Activated naive CD4-positive, alpha-beta T cell treated with anti-CD3 and anti-CD28 coated beads, Interleukin-2, amount 10 ng/mL, durations not matched to agents 7 days and 5 days (primary cell): ENCODE measurements at regions not wholly inside any gene's neighbourhood (a gene's known extent, or its start where the extent isn't known, plus 50 kb on each side); places are given as distances from the start of the nearest gene placed in this dataset.

Source experiments
- CTCF ChIA-PET: fragments of 350-600 bp; sonication (Branson Sonifier 250); formaldehyde crosslinking; loops from one replicate; lab custom pipeline; 2021; ENCODE audit warnings: antibody characterized with exemption; lab: Charles Lee
- DNase-seq: peaks from one replicate; pipeline ENCODE4 v3.0.0-alpha.2; 2020
- H3K27ac Mint-ChIP-seq: one replicate; pipeline ENCODE4 v1.8.0; 2021; ENCODE audit warnings: mild to moderate bottlenecking, moderate library complexity, mixed read lengths
- H3K27me3 Mint-ChIP-seq: one replicate; pipeline ENCODE4 v1.8.0; 2021; ENCODE audit warnings: mild to moderate bottlenecking, mixed read lengths
- H3K36me3 Mint-ChIP-seq: one replicate; pipeline ENCODE4 v1.8.0; 2021; ENCODE audit warnings: mixed read lengths
- H3K4me1 Mint-ChIP-seq: one replicate; pipeline ENCODE4 v1.8.0; 2021; ENCODE audit warnings: mixed read lengths
- H3K4me3 Mint-ChIP-seq: one replicate; pipeline ENCODE4 v1.8.0; 2021; ENCODE audit warnings: mild to moderate bottlenecking, moderate library complexity, mixed read lengths
- H3K9me3 Mint-ChIP-seq: one replicate; pipeline ENCODE4 v1.8.0; 2021; ENCODE audit warnings: mixed read lengths

GRCh38 chr6:113317891-113318574, 539.1 kb upstream of the MARCKS start:
- Mint-ChIP-seq H3K36me3 (no peaks in the 10 kb centered on the region), H3K9me3 (no peaks in the 10 kb centered on the region), H3K4me1 (no peaks in the 10 kb centered on the region), H3K4me3 (no peak overlapping the region), H3K27me3 (no peaks in the 10 kb centered on the region), H3K27ac (no peak overlapping the region)
- CTCF ChIA-PET: no interaction called here
- DNase-seq: no peak

- H3K4me1 Mint-ChIP-seq: no peaks in the 10 kb centered on the region
- no peak overlapping the region for H3K4me3 Mint-ChIP-seq
- H3K27me3 Mint-ChIP-seq: no peaks in the 10 kb centered on the region
- no peak overlapping the region for H3K27ac Mint-ChIP-seq
- no peaks in the 10 kb centered on the region for H3K9me3 Mint-ChIP-seq
- CTCF ChIA-PET: no interaction called here
- H3K36me3 Mint-ChIP-seq: no peaks in the 10 kb centered on the region
- no peak for DNase-seq
Observed at GRCh38 chr6:113318575-113318917, 538.6 kb upstream of the MARCKS start.

DNA sequence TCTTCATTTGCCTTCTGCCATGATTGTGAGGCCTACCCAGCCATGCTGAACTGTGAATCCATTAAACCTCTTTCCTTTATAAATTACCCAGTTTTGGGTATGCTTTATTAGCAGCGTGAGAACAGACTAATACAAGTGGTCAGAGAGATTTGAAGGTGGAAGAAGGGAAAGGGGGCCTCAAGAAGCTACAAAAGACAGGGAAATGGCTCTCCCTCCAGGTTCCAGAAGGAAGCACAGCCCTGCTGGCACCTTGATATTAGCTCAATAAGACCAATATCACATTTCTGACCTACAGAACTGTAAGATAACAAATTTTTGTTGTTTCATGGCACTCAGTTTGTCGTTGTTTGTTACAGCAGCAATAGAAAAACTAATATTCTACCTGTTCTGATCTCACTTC, 536.5 kb upstream of the MARCKS start:
- no peaks in the 10 kb centered on the region for H3K9me3 Mint-ChIP-seq
- CTCF ChIA-PET: interaction anchor here (2.1 kb wide), 1 partner anchor 14 kb away, joined by 7 read pairs; no protein-coding TSS in a partner anchor
- H3K36me3 Mint-ChIP-seq: no peaks in the 10 kb centered on the region
- H3K27ac Mint-ChIP-seq: no peak overlapping the region
- no peak for DNase-seq
- no peaks in the 10 kb centered on the region for H3K4me1 Mint-ChIP-seq
- H3K27me3 Mint-ChIP-seq: no peaks in the 10 kb centered on the region
- H3K4me3 Mint-ChIP-seq: no peak overlapping the region

GRCh38 chr6:113326781-113327180, 530.4 kb upstream of the MARCKS start:
- DNase-seq: no peak
- no peaks in the 10 kb centered on the region for H3K27me3 Mint-ChIP-seq
- no peak overlapping the region for H3K4me3 Mint-ChIP-seq

GRCh38 chr6:113328886-113329381, 528.2 kb upstream of the MARCKS start:
- no peaks in the 10 kb centered on the region for H3K4me1 Mint-ChIP-seq
- no peaks in the 10 kb centered on the region for H3K27me3 Mint-ChIP-seq
- no peaks in the 10 kb centered on the region for H3K9me3 Mint-ChIP-seq
- no peaks in the 10 kb centered on the region for H3K36me3 Mint-ChIP-seq
- CTCF ChIA-PET: interaction anchor here (0.6 kb wide), 1 partner anchor 515 kb away, joined by 3 read pairs; no protein-coding TSS in a partner anchor
- DNase-seq: no peak
- H3K4me3 Mint-ChIP-seq: no peak overlapping the region
- H3K27ac Mint-ChIP-seq: no peak overlapping the region

More at GRCh38 chr6:113326781-113327180, 530.4 kb upstream of the MARCKS start:
- Mint-ChIP-seq H3K4me1 (no peaks in the 10 kb centered on the region), H3K27ac (no peak overlapping the region), H3K9me3 (no peaks in the 10 kb centered on the region), H3K36me3 (no peaks in the 10 kb centered on the region)
- CTCF ChIA-PET: no interaction called here

GRCh38 chr6:113329942-113330635, 527.1 kb upstream of the MARCKS start:
- H3K4me1 Mint-ChIP-seq: no peaks in the 10 kb centered on the region
- H3K27me3 Mint-ChIP-seq: no peaks in the 10 kb centered on the region
- CTCF ChIA-PET: no interaction called here
- H3K9me3 Mint-ChIP-seq: no peaks in the 10 kb centered on the region
- no peak for DNase-seq
- H3K36me3 Mint-ChIP-seq: no peaks in the 10 kb centered on the region
- H3K27ac Mint-ChIP-seq: no peak overlapping the region
- no peak overlapping the region for H3K4me3 Mint-ChIP-seq

GRCh38 chr6:113330636-113330946, 526.6 kb upstream of the MARCKS start:
- H3K4me3 Mint-ChIP-seq: no peak overlapping the region
- H3K36me3 Mint-ChIP-seq: no peaks in the 10 kb centered on the region
- no peak for DNase-seq
- H3K9me3 Mint-ChIP-seq: no peaks in the 10 kb centered on the region
- no peak overlapping the region for H3K27ac Mint-ChIP-seq
- CTCF ChIA-PET: no interaction called here
- H3K27me3 Mint-ChIP-seq: no peaks in the 10 kb centered on the region
- H3K4me1 Mint-ChIP-seq: no peaks in the 10 kb centered on the region

GRCh38 chr6:113331021-113331420, 526.1 kb upstream of the MARCKS start:
- Mint-ChIP-seq H3K4me3 (no peak overlapping the region), H3K27ac (no peak overlapping the region), H3K9me3 (no peaks in the 10 kb centered on the region), H3K27me3 (no peaks in the 10 kb centered on the region), H3K36me3 (no peaks in the 10 kb centered on the region), H3K4me1 (no peaks in the 10 kb centered on the region)
- CTCF ChIA-PET: no interaction called here
- no peak for DNase-seq

- no peaks in the 10 kb centered on the region for H3K27me3 Mint-ChIP-seq
- no peak overlapping the region for H3K27ac Mint-ChIP-seq
- CTCF ChIA-PET: no interaction called here
- H3K9me3 Mint-ChIP-seq: no peaks in the 10 kb centered on the region
- no peak overlapping the region for H3K4me3 Mint-ChIP-seq
- no peak for DNase-seq
- H3K36me3 Mint-ChIP-seq: no peaks in the 10 kb centered on the region
- H3K4me1 Mint-ChIP-seq: no peaks in the 10 kb centered on the region
Observed at GRCh38 chr6:113338644-113339043, 518.5 kb upstream of the MARCKS start.

DNA sequence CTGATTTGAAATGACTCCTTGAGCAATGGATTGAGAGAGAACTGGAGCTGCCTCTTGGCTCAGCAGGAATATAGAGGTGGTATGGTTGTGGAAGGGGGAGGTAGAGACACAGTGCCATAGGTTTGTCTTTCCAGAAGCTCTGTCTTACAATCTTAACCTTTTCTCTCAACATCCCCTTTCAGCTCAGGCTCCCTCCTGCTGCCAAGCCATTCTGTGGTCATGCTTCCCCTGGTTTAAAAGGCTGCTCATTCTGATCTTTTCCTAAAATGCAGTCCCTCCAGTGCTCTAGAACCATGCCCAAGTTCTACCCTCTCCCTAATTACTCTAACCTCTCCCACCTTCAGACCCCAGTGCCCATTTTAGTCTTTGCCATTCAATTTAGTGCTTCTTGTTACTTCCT, 517.9 kb upstream of the MARCKS start:
- Mint-ChIP-seq H3K4me3 (no peak overlapping the region), H3K9me3 (no peaks in the 10 kb centered on the region), H3K27me3 (no peaks in the 10 kb centered on the region), H3K36me3 (no peaks in the 10 kb centered on the region), H3K4me1 (no peaks in the 10 kb centered on the region), H3K27ac (no peak overlapping the region)
- CTCF ChIA-PET: no interaction called here
- DNase-seq: no peak

DNA sequence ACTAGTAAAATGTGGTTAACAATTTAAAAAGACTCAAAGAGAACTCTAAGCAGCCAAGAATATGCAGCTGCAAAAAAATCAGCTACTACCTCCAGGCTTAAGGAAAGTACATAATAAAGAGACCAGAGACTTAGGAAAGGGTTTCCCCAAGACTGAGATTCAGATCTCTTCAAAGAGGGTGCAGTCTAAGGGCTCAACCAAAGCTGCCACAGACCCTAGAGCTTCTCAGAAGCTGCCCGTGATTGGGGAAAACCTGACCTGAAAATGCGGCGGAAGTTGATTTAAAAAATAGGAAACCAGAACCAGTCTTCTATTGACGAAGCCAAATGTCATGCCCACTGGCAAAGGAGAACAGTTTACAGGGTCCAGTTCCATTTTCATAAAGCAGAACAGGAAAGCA, 516.8 kb upstream of the MARCKS start:
- H3K4me3 Mint-ChIP-seq: no peak overlapping the region

DNA sequence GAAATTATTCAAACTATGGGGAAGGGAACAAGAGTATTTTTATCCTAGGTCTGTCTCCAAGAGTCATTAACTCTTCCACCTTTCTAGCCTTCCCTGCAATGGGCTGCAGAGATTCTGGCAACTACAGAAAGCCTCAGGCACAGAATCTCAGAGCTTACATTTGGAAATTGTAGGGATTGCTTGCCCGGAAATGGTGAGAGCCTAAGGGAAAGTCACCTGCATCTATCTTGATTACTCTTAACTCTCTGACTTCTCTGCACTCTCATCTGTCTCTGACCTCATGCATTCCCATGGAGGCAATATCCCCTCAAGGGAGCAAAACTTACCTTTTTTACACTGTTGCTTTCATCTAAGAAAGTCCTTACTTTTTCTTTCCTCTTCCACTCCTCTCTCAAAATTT, 513.2 kb upstream of the MARCKS start:
- no peak overlapping the region for H3K4me3 Mint-ChIP-seq
- no peaks in the 10 kb centered on the region for H3K27me3 Mint-ChIP-seq
- H3K4me1 Mint-ChIP-seq: no peaks in the 10 kb centered on the region
- H3K27ac Mint-ChIP-seq: no peak overlapping the region
- no peaks in the 10 kb centered on the region for H3K9me3 Mint-ChIP-seq
- no peaks in the 10 kb centered on the region for H3K36me3 Mint-ChIP-seq
- DNase-seq: no peak
- CTCF ChIA-PET: no interaction called here

More for the DNA sequence above, 516.8 kb upstream of the MARCKS start:
- Mint-ChIP-seq H3K4me1 (no peaks in the 10 kb centered on the region), H3K27ac (no peak overlapping the region), H3K9me3 (no peaks in the 10 kb centered on the region), H3K36me3 (no peaks in the 10 kb centered on the region), H3K27me3 (no peaks in the 10 kb centered on the region)
- DNase-seq: no peak
- CTCF ChIA-PET: no interaction called here

DNA sequence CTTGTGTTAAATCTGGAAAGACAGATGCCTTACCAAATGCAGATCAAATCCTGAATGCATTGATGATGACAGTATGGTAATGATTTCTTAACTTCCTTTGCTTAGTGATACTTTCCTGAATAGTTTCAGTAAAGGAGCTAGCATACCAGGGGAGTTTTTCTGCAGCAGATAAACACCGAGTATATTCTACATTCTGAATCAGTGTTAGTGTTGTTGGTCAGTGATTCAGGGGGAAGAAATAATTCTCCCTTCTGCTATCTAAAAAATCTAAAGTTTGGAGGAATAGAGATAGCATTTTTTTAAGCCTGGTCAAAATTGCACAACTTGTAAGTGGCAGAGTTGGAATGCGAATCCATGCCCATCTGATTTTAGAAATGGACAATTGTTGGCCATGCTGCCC, 512.2 kb upstream of the MARCKS start:
- Mint-ChIP-seq H3K36me3 (no peaks in the 10 kb centered on the region), H3K9me3 (no peaks in the 10 kb centered on the region), H3K27ac (no peak overlapping the region), H3K4me1 (no peaks in the 10 kb centered on the region), H3K27me3 (no peaks in the 10 kb centered on the region), H3K4me3 (no peak overlapping the region)
- no peak for DNase-seq
- CTCF ChIA-PET: no interaction called here

DNA sequence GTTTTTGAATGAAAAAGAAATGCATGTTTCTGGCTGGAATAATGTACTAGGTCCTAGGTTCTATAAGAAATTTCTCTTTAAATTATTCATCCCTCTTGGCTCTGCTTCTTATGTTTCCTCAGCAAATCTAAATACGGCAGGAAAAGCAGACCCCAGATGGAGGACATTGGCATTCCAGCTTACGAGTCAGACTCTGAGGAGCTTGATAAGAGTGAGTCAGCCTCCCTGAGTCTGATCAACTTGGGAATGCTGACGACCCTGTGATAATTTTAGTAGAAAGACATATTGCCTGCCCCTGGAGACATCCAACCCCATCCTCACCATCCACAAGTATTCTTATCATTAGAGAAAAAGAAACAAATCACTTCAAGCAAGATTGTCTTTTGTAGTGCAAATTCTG, 509.7 kb upstream of the MARCKS start:
- H3K27me3 Mint-ChIP-seq: no peaks in the 10 kb centered on the region
- CTCF ChIA-PET: no interaction called here
- no peak overlapping the region for H3K4me3 Mint-ChIP-seq
- H3K36me3 Mint-ChIP-seq: no peaks in the 10 kb centered on the region
- H3K9me3 Mint-ChIP-seq: no peaks in the 10 kb centered on the region
- H3K4me1 Mint-ChIP-seq: no peaks in the 10 kb centered on the region
- no peak overlapping the region for H3K27ac Mint-ChIP-seq
- no peak for DNase-seq

- Mint-ChIP-seq H3K4me3 (no peak overlapping the region), H3K36me3 (no peaks in the 10 kb centered on the region), H3K9me3 (no peaks in the 10 kb centered on the region), H3K27me3 (no peaks in the 10 kb centered on the region), H3K4me1 (no peaks in the 10 kb centered on the region), H3K27ac (no peak overlapping the region)
- no peak for DNase-seq
- CTCF ChIA-PET: no interaction called here
Observed at GRCh38 chr6:113350461-113350860, 506.7 kb upstream of the MARCKS start.
